Liver (tissue), 8 donors: ENCODE measurements at regions not wholly inside any gene's neighbourhood (a gene's known extent, or its start where the extent isn't known, plus 50 kb on each side); places are given as distances from the start of the nearest gene placed in this dataset.

Experiments used
- DNase-seq: peaks from one replicate; pipeline ENCODE4 v3.0.0-alpha.2; 2017; ENCODE audit warnings: low spot score
- H3K27ac ChIP-seq, 2 donors: one replicate each; pipeline ENCODE4 v1.7.0; 2013; ENCODE audit warnings: inconsistent platforms in 2 of 2, low read length in 2 of 2, control low read depth in 1 of 2, low read depth in 1 of 2, mild to moderate bottlenecking in 1 of 2
- H3K27me3 ChIP-seq, 4 donors: one replicate each; pipeline versions ENCODE4 v1.6.1 to v1.7.0; 2013; ENCODE audit warnings: low read length in 3 of 4, inconsistent platforms in 1 of 4, mild to moderate bottlenecking in 1 of 4, moderate library complexity in 1 of 4; ENCODE audit not compliant: control insufficient read depth in 4 of 4, insufficient read depth in 4 of 4
- H3K36me3 ChIP-seq, 4 donors: one replicate each; pipeline versions ENCODE4 v1.6.1 to v1.7.0; 2013; ENCODE audit warnings: low read length in 3 of 4, mild to moderate bottlenecking in 3 of 4, low read depth in 1 of 4, moderate library complexity in 1 of 4; ENCODE audit not compliant: control insufficient read depth in 4 of 4, insufficient read depth in 3 of 4
- H3K4me1 ChIP-seq, 4 donors: one replicate each; pipeline versions ENCODE4 v1.6.1 to v1.7.0; 2013; ENCODE audit warnings: low read length in 3 of 4, mild to moderate bottlenecking in 3 of 4, moderate library complexity in 1 of 4; ENCODE audit not compliant: control insufficient read depth in 4 of 4, insufficient read depth in 4 of 4
- H3K4me3 ChIP-seq, 3 donors: one replicate each; pipeline versions ENCODE4 v1.6.1 to v1.7.0; 2013; ENCODE audit warnings: low read length in 3 of 3, control low read depth in 1 of 3, low read depth in 1 of 3, mild to moderate bottlenecking in 1 of 3
- H3K9ac ChIP-seq, 2 donors: one replicate each; pipeline ENCODE4 v1.7.0; 2013; ENCODE audit warnings: low read length in 2 of 2, mild to moderate bottlenecking in 2 of 2, moderate library complexity in 2 of 2, control low read depth in 1 of 2, low read depth in 1 of 2
- H3K9me3 ChIP-seq, 4 donors: one replicate each; pipeline versions ENCODE4 v1.6.1 to v1.7.0; 2013; ENCODE audit warnings: low read length in 3 of 4; ENCODE audit not compliant: control insufficient read depth in 4 of 4
- CTCF ChIP-seq: fragments of 150-350 bp; IDR thresholded peaks from 2 replicates; pipeline ENCODE4 v1.5.1; 2017; ENCODE audit warnings: improper control_type of control experiment, low read depth, low read length; ENCODE audit not compliant: missing input control
- EGR1 ChIP-seq, 2 donors: IDR thresholded peaks; 2 replicates each; pipeline ENCODE4 v1.6.1; 2016 to 2018; ENCODE audit warnings: antibody characterized with exemption in 2 of 2, low read depth in 2 of 2
- FOXA1 ChIP-seq: IDR thresholded peaks from 2 replicates; pipeline ENCODE4 v1.6.1; 2016; ENCODE audit warnings: antibody characterized with exemption
- FOXA2 ChIP-seq: IDR thresholded peaks from 2 replicates; pipeline ENCODE4 v1.6.1; 2016; ENCODE audit warnings: antibody characterized with exemption
- GABPA ChIP-seq, 2 donors: IDR thresholded peaks in 1 of 2; conservative IDR thresholded peaks in 1 of 2; 2 replicates each; pipeline ENCODE4 v1.6.1; 2016; ENCODE audit warnings: antibody characterized with exemption in 2 of 2, mild to moderate bottlenecking in 1 of 2, moderate library complexity in 1 of 2
- HNF4A ChIP-seq, 2 donors: conservative IDR thresholded peaks; 2 replicates each; pipeline ENCODE4 v1.6.1; 2016; ENCODE audit warnings: antibody characterized with exemption in 2 of 2, mild to moderate bottlenecking in 2 of 2
- HNF4G ChIP-seq: IDR thresholded peaks from 2 replicates; pipeline ENCODE4 v1.6.1; 2016; ENCODE audit warnings: antibody characterized with exemption
- JUND ChIP-seq, 2 donors: IDR thresholded peaks; 2 replicates each; pipeline ENCODE4 v1.6.1; 2016; ENCODE audit warnings: antibody characterized with exemption in 2 of 2
- NR2F2 ChIP-seq: IDR thresholded peaks from 2 replicates; pipeline ENCODE4 v1.6.1; 2016; ENCODE audit warnings: antibody characterized with exemption
- RAD21 ChIP-seq, 2 donors: IDR thresholded peaks; 2 replicates each; pipeline ENCODE4 v1.6.1; 2016; ENCODE audit warnings: antibody characterized with exemption in 2 of 2, mild to moderate bottlenecking in 2 of 2
- RXRA ChIP-seq, 2 donors: IDR thresholded peaks; 2 replicates each; pipeline ENCODE4 v1.6.1; 2017 to 2018; ENCODE audit warnings: antibody characterized with exemption in 2 of 2, mild to moderate bottlenecking in 1 of 2
- SP1 ChIP-seq: IDR thresholded peaks from 2 replicates; pipeline ENCODE4 v1.6.1; 2018; ENCODE audit warnings: antibody characterized with exemption, mild to moderate bottlenecking
- TAF1 ChIP-seq: conservative IDR thresholded peaks from 2 replicates; pipeline ENCODE4 v1.6.1; 2016; ENCODE audit warnings: antibody characterized with exemption, mild to moderate bottlenecking
- YY1 ChIP-seq: IDR thresholded peaks from 2 replicates; pipeline ENCODE4 v1.6.1; 2016; ENCODE audit warnings: antibody characterized with exemption, mild to moderate bottlenecking
- ZBTB33 ChIP-seq: IDR thresholded peaks from 2 replicates; pipeline ENCODE4 v1.6.1; 2016; ENCODE audit warnings: antibody characterized with exemption
- WGBS: extraction: QIAGEN DNeasy Blood & Tissue Kit; methylation state at CpG from one replicate; pipeline ENCODE4 v1.1.7; 2013; 5-methylcytosine and 5-hydroxymethylcytosine counted together
- TF ChIP-seq, protein P1 (sequence below): IDR thresholded peaks from 2 replicates; pipeline ENCODE4 v1.6.1; 2016; ENCODE audit warnings: antibody characterized with exemption, mild to moderate bottlenecking
- TF ChIP-seq, protein P2 (sequence below): IDR thresholded peaks from 2 replicates; pipeline ENCODE4 v1.6.1; 2016; ENCODE audit warnings: antibody characterized with exemption
- TF ChIP-seq, protein P3 (sequence below): IDR thresholded peaks from 2 replicates; pipeline ENCODE4 v1.6.1; 2016; ENCODE audit warnings: antibody characterized with exemption
- donor health status: healthy.
- donor health status: healthy.
- donor health status: healthy.
- donor health status: healthy.
- donor health status: healthy.

- TF ChIP-seq, protein P1, sequence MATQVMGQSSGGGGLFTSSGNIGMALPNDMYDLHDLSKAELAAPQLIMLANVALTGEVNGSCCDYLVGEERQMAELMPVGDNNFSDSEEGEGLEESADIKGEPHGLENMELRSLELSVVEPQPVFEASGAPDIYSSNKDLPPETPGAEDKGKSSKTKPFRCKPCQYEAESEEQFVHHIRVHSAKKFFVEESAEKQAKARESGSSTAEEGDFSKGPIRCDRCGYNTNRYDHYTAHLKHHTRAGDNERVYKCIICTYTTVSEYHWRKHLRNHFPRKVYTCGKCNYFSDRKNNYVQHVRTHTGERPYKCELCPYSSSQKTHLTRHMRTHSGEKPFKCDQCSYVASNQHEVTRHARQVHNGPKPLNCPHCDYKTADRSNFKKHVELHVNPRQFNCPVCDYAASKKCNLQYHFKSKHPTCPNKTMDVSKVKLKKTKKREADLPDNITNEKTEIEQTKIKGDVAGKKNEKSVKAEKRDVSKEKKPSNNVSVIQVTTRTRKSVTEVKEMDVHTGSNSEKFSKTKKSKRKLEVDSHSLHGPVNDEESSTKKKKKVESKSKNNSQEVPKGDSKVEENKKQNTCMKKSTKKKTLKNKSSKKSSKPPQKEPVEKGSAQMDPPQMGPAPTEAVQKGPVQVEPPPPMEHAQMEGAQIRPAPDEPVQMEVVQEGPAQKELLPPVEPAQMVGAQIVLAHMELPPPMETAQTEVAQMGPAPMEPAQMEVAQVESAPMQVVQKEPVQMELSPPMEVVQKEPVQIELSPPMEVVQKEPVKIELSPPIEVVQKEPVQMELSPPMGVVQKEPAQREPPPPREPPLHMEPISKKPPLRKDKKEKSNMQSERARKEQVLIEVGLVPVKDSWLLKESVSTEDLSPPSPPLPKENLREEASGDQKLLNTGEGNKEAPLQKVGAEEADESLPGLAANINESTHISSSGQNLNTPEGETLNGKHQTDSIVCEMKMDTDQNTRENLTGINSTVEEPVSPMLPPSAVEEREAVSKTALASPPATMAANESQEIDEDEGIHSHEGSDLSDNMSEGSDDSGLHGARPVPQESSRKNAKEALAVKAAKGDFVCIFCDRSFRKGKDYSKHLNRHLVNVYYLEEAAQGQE, result no peak
Measured at GRCh38 chr22:48666620-48667019, 1161.1 kb downstream of the BRD1 start (continued).

DNA sequence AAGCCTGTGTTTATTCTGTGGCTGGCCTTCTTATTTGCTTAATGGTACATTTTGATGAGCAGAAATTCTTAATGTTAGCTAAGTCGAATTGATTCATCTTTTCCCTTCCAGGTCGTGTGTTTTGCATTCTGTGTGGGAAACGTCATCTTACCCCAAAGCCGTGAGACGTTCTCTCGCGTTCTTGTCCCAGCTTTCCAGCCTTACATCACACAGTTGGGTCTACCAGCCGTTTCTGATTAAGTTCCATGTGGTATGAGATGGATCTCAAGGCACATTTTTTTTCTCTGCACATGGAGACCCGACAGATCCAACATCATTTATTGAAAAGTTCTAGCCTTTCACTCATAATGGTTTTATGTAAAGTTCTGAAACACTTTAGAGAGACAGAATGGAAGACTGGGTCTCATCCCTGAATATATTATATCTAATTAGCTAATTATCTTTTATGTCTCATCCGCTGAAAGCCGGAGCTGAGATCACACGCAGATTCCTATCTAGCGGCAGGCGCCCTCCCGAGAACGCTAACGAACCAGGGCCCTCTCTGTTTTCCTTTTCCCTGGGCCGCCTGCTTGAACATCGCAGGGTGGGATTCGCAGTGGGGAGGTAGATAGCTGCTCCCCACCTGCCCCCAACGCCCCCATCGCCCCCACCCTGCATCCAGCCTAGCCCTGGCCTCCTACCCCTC is 1162.2 kb downstream of the BRD1 start:
- no peak overlapping the region for H3K27ac ChIP-seq
- H3K27me3 ChIP-seq, result no peaks in the 10 kb centered on the region
- H3K4me1 ChIP-seq, result no peaks in the 10 kb centered on the region
- H3K9me3 ChIP-seq, result peaks cover 0 to 7% (median 4%) of the 10 kb centered on the region in 4 donors
- no peaks in the 10 kb centered on the region for H3K36me3 ChIP-seq
- TF ChIP-seq FOXA2, result no peak
- no peak for TF ChIP-seq RAD21 (IDR thresholded peaks at IDR 0.05)
- TF ChIP-seq TAF1, result no peak
- no peak for TF ChIP-seq GABPA (IDR thresholded peaks at IDR 0.05 in 1 of 2, conservative IDR thresholded peaks at IDR 0.05 in 1 of 2)
- TF ChIP-seq, protein P2, sequence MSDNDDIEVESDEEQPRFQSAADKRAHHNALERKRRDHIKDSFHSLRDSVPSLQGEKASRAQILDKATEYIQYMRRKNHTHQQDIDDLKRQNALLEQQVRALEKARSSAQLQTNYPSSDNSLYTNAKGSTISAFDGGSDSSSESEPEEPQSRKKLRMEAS, result no peak
- TF ChIP-seq RXRA (IDR thresholded peaks at IDR 0.05), result no peak
- TF ChIP-seq EGR1 (IDR thresholded peaks at IDR 0.05; ENCODE audit: low read depth in 2 of 2), result no peak
- TF ChIP-seq, protein P3, sequence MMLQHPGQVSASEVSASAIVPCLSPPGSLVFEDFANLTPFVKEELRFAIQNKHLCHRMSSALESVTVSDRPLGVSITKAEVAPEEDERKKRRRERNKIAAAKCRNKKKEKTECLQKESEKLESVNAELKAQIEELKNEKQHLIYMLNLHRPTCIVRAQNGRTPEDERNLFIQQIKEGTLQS, result no peak
- no peak for DNase-seq
- WGBS, result 92% methylated on average over 22 of the region's 22 CpGs
- H3K9ac ChIP-seq, result no peak overlapping the region
- H3K4me3 ChIP-seq, result no peak overlapping the region

DNA sequence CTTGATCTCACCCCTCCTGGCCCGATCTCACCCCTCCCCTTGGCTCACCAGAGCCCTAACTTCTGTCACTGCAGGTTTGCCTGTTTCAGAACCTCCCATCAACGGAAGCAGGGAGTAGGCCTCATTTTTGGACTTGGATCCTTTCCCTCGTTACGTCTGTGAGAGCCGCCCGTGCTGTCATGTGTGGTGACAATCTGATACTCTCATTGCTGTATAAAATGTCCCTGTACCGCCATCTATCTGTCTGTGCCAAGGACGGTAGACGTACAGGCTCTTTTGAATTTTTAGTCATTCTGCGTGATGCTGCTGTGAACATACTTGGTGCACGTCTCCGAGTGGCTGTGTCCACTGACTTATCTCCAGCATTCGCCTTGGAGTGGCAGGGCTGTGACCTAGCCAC is 1163.1 kb downstream of the BRD1 start:
- H3K9me3 ChIP-seq, result peaks cover 0 to 7% (median 4%) of the 10 kb centered on the region in 4 donors
- no peaks in the 10 kb centered on the region for H3K4me1 ChIP-seq
- no peaks in the 10 kb centered on the region for H3K27me3 ChIP-seq
- DNase-seq, result no peak
- no peak overlapping the region for H3K9ac ChIP-seq
- no peak overlapping the region for H3K27ac ChIP-seq
- H3K4me3 ChIP-seq, result no peak overlapping the region
- no peaks in the 10 kb centered on the region for H3K36me3 ChIP-seq
- WGBS, result 94% methylated on average over 13 of the region's 13 CpGs
- TF ChIP-seq CTCF (no peak), HNF4A (conservative IDR thresholded peaks at IDR 0.05) (no peak), GABPA (IDR thresholded peaks at IDR 0.05 in 1 of 2, conservative IDR thresholded peaks at IDR 0.05 in 1 of 2) (no peak), JUND (IDR thresholded peaks at IDR 0.05) (no peak), FOXA1 (no peak), NR2F2 (no peak), RAD21 (IDR thresholded peaks at IDR 0.05) (no peak), ZBTB33 (no peak), YY1 (no peak), SP1 (no peak), HNF4G (no peak), EGR1 (IDR thresholded peaks at IDR 0.05; ENCODE audit: low read depth in 2 of 2) (no peak)
- TF ChIP-seq, protein P3, result no peak
- TF ChIP-seq, protein P2, result no peak
- TF ChIP-seq, protein P1, result no peak
